HL-60 (cell line): ENCODE measurements at regions not wholly inside any gene's neighbourhood (a gene's known extent, or its start where the extent isn't known, plus 50 kb on each side); places are given as distances from the start of the nearest gene placed in this dataset.

Experiments used
- DNase-seq, 2 experiments: peaks; one replicate each; pipeline ENCODE4 v3.0.0-alpha.2; 2010 to 2020; ENCODE audit warnings: low read depth in 1 of 2, low spot score in 1 of 2
- H3K27ac ChIP-seq: fragments of 250-450 bp; sonication (Bioruptor Pico); replicated peaks from 2 replicates; pipeline ENCODE4 v1.5.1; 2020; ENCODE audit warnings: mild to moderate bottlenecking, moderate library complexity
- H3K27me3 ChIP-seq: fragments of 250-450 bp; sonication (Bioruptor Pico); 2 replicates; pipeline ENCODE4 v1.5.1; 2021; ENCODE audit warnings: mild to moderate bottlenecking, moderate library complexity; ENCODE audit not compliant: insufficient read depth, poor library complexity, severe bottlenecking
- H3K4me3 ChIP-seq: replicated peaks from 2 replicates; pipeline ENCODE4 v1.5.1; 2011; ENCODE audit warnings: mild to moderate bottlenecking, control low read depth, low read length; ENCODE audit not compliant: insufficient read depth
- CTCF ChIP-seq: IDR thresholded peaks from one replicate; pipeline ENCODE4 v1.5.1; 2011; ENCODE audit warnings: low read length, control low read depth, inconsistent platforms; ENCODE audit not compliant: insufficient read depth
- GABPA ChIP-seq: IDR thresholded peaks from 2 replicates; pipeline ENCODE4 v1.6.1; 2012; ENCODE audit warnings: low read depth
- POLR2AphosphoS5 ChIP-seq: IDR thresholded peaks from 2 replicates; pipeline ENCODE4 v1.6.1; 2012; ENCODE audit warnings: low read depth
- REST ChIP-seq: IDR thresholded peaks from 2 replicates; pipeline ENCODE4 v1.6.1; 2012; ENCODE audit warnings: low read depth; ENCODE audit not compliant: insufficient replicate concordance
- SPI1 ChIP-seq: IDR thresholded peaks from 2 replicates; pipeline ENCODE4 v1.6.1; 2012; ENCODE audit warnings: low read depth, mild to moderate bottlenecking, borderline replicate concordance

GRCh38 chr6:44652547-44652946, 265.0 kb downstream of the CDC5L start:
- Histone ChIP-seq H3K27me3 (no peaks in the 10 kb centered on the region), H3K27ac (no peak overlapping the region), H3K4me3 (no peak overlapping the region)
- no peak for DNase-seq
- no peak for TF ChIP-seq REST
- TF ChIP-seq POLR2AphosphoS5 = no peak
- no peak for TF ChIP-seq CTCF
- no peak for TF ChIP-seq SPI1
- TF ChIP-seq GABPA = no peak

- Histone ChIP-seq H3K27ac (no peak overlapping the region), H3K4me3 (no peak overlapping the region), H3K27me3 (no peaks in the 10 kb centered on the region)
- no peak for DNase-seq
- TF ChIP-seq CTCF (no peak), REST (no peak), SPI1 (no peak), GABPA (no peak), POLR2AphosphoS5 (no peak)
These were observed 265.6 kb downstream of the CDC5L start for GRCh38 chr6:44653091-44653490.

- TF ChIP-seq REST (no peak), GABPA (no peak)
- H3K27ac ChIP-seq = no peak overlapping the region
- DNase-seq = no peak
- H3K4me3 ChIP-seq = no peak overlapping the region
- no peaks in the 10 kb centered on the region for H3K27me3 ChIP-seq
These were observed 266.3 kb downstream of the CDC5L start for GRCh38 chr6:44653761-44654218.
